ENCODE measurements at regions not wholly inside any gene's neighbourhood (a gene's known extent, or its start where the extent isn't known, plus 50 kb on each side); places are given as distances from the start of the nearest gene placed in this dataset.

DNA sequence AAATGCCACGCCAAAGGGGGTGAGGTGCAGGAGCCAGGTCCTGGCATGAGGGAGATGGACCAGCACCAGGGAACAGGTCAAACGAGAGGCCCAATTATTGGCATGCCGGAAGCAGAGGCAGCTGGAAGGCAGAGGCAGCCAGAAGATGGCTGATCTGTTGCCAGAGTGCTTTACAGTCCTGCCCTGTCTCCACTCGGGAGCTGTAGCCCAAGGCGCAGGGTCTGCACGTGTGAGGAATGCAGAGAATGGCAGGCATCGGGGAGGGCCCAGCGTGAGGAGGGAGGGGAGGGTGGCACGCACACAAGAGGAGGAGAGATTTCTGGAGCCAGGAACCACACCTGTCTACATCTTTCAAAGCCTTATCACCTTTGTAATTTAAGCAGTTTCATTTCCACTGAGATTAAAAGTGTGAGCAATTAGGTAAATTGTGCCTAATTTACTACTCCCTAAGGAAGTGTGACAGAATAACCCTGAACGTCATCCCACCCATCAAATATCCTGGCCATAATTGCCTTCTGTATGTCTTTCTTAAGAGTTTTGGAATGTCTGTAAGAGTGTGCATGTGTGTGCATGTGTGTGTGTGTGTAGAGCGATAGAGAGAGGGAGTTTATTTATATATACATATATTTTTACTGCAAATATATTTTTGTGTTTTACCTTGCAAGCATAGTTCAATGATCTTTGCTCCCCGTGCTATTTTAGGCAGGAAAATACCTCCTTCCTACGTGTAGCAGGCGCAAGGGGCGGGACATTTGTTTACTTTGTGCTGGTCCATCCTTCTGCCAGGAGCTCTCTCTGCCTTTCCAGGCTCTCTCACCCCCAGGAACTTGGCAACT is 125.5 kb upstream of the SERBP1 start:
- TF ChIP-seq CTCF (optimal IDR thresholded peaks at IDR 0.05 in 1 of 3, IDR thresholded peaks at IDR 0.05 in 1 of 3, conservative IDR thresholded peaks at IDR 0.05 in 1 of 3; ENCODE audit: extremely low read depth in 1 of 3, insufficient read depth in 2 of 3, low read length in 3 of 3), result no peak
- TF ChIP-seq EZH2 (IDR thresholded peaks at IDR 0.05; ENCODE audit: low read length), result no peak
- Histone ChIP-seq H3K9ac (ENCODE audit: control insufficient read depth, extremely low read depth, insufficient read depth, low read length) (peak overlapping the region; percentile 13), H3K27me3 (ENCODE audit: control insufficient read depth, extremely low read depth, insufficient read depth, low read length) (no peaks in the 10 kb centered on the region), H3K9me3 (ENCODE audit: control insufficient read depth, low read depth, low read length) (no peaks in the 10 kb centered on the region), H3K9me1 (ENCODE audit: control insufficient read depth, extremely low read depth, insufficient read depth, low read length) (no peaks in the 10 kb centered on the region), H3K27ac (ENCODE audit: control insufficient read depth, insufficient read depth, low read length) (peak overlapping the region; percentile 51), H3K4me1 (ENCODE audit: control insufficient read depth, extremely low read depth, insufficient read depth, low read length) (peaks cover 40% of the 10 kb centered on the region), H2AFZ (ENCODE audit: control insufficient read depth, low read length) (peak overlapping the region; percentile 85), H3K79me2 (ENCODE audit: control insufficient read depth, insufficient read depth, low read length) (no peaks in the 10 kb centered on the region), H3K4me3 (ENCODE audit: control insufficient read depth in 2 of 3, extremely low read depth in 1 of 3, insufficient read depth in 2 of 3, low read depth in 1 of 3, low read length in 3 of 3) (no peak overlapping the region), H3K4me2 (ENCODE audit: control insufficient read depth, extremely low read depth, insufficient read depth, low read depth, low read length) (peak overlapping the region; percentile 29), H4K20me1 (ENCODE audit: control insufficient read depth, extremely low read depth, insufficient read depth, low read length) (no peaks in the 10 kb centered on the region), H3K36me3 (ENCODE audit: control insufficient read depth in 2 of 2, extremely low read depth in 1 of 2, insufficient read depth in 2 of 2, low read length in 2 of 2) (no peaks in the 10 kb centered on the region)
- FAIRE-seq (peak; percentile 61), DNase-seq (ENCODE audit: low read depth, low spot score) (no peak)
- dilution Hi-C loops (cut with MboI; ENCODE audit: extremely low pct_ligation_motif_present, low sequenced_read_pairs), result no loop called here

- Histone ChIP-seq H3K79me2 (ENCODE audit: control insufficient read depth, insufficient read depth, low read length) (no peaks in the 10 kb centered on the region), H3K4me2 (ENCODE audit: control insufficient read depth, extremely low read depth, insufficient read depth, low read depth, low read length) (peak overlapping the region; percentile 29), H3K9me3 (ENCODE audit: control insufficient read depth, low read depth, low read length) (no peaks in the 10 kb centered on the region), H3K27ac (ENCODE audit: control insufficient read depth, insufficient read depth, low read length) (peak overlapping the region; percentile 51), H2AFZ (ENCODE audit: control insufficient read depth, low read length) (peak overlapping the region; percentile 85), H3K9me1 (ENCODE audit: control insufficient read depth, extremely low read depth, insufficient read depth, low read length) (no peaks in the 10 kb centered on the region), H3K36me3 (ENCODE audit: control insufficient read depth in 2 of 2, extremely low read depth in 1 of 2, insufficient read depth in 2 of 2, low read length in 2 of 2) (no peaks in the 10 kb centered on the region), H3K4me3 (ENCODE audit: control insufficient read depth in 2 of 3, extremely low read depth in 1 of 3, insufficient read depth in 2 of 3, low read depth in 1 of 3, low read length in 3 of 3) (no peak overlapping the region), H3K4me1 (ENCODE audit: control insufficient read depth, extremely low read depth, insufficient read depth, low read length) (peaks cover 40% of the 10 kb centered on the region), H3K9ac (ENCODE audit: control insufficient read depth, extremely low read depth, insufficient read depth, low read length) (peak overlapping the region; percentile 13), H4K20me1 (ENCODE audit: control insufficient read depth, extremely low read depth, insufficient read depth, low read length) (no peaks in the 10 kb centered on the region), H3K27me3 (ENCODE audit: control insufficient read depth, extremely low read depth, insufficient read depth, low read length) (no peaks in the 10 kb centered on the region)
- DNase-seq (ENCODE audit: low read depth, low spot score) (no peak), FAIRE-seq (peak; percentile 73)
- TF ChIP-seq EZH2 (IDR thresholded peaks at IDR 0.05; ENCODE audit: low read length) (no peak), CTCF (optimal IDR thresholded peaks at IDR 0.05 in 1 of 3, IDR thresholded peaks at IDR 0.05 in 1 of 3, conservative IDR thresholded peaks at IDR 0.05 in 1 of 3; ENCODE audit: extremely low read depth in 1 of 3, insufficient read depth in 2 of 3, low read length in 3 of 3) (no peak)
- dilution Hi-C loops (cut with MboI; ENCODE audit: extremely low pct_ligation_motif_present, low sequenced_read_pairs), result no loop called here
Observed at GRCh38 chr1:67556297-67556900, 126.2 kb upstream of the SERBP1 start.

Measured in keratinocyte (primary cell).